ENCODE measurements at regions not wholly inside any gene's neighbourhood (a gene's known extent, or its start where the extent isn't known, plus 50 kb on each side); places are given as distances from the start of the nearest gene placed in this dataset.

DNA sequence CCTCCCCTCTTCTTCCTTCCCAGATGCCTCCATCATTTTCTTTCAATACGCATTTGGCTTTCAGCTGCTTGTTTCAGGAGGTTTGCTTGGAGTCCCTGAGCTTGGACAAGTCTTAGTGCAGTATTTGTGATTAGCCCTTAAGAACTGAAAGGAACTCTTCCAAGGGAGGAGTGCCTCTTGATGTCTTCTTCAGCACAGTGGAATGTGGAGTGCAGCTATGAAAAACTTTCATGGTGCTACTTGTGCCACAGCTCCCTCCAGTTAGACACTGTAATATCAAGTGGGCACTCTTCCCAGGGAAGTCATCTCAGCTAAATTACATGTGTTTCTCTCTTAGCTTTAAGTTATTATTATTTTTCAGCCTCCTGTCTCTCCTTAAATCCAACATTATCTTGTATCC lies 173.1 kb downstream of the NECTIN3 start:
- Mint-ChIP-seq H3K9me3 (peaks cover 18% of the 10 kb centered on the region), H3K36me3 (ENCODE audit: low read depth) (peaks cover 6% of the 10 kb centered on the region), H3K27ac (no peak overlapping the region), H3K27me3 (ENCODE audit: low read depth) (peaks cover 25% of the 10 kb centered on the region), H3K4me3 (no peak overlapping the region), H3K4me1 (ENCODE audit: low read depth) (peaks cover 8% of the 10 kb centered on the region)
- no peak for DNase-seq (ENCODE audit: low spot score)

DNA sequence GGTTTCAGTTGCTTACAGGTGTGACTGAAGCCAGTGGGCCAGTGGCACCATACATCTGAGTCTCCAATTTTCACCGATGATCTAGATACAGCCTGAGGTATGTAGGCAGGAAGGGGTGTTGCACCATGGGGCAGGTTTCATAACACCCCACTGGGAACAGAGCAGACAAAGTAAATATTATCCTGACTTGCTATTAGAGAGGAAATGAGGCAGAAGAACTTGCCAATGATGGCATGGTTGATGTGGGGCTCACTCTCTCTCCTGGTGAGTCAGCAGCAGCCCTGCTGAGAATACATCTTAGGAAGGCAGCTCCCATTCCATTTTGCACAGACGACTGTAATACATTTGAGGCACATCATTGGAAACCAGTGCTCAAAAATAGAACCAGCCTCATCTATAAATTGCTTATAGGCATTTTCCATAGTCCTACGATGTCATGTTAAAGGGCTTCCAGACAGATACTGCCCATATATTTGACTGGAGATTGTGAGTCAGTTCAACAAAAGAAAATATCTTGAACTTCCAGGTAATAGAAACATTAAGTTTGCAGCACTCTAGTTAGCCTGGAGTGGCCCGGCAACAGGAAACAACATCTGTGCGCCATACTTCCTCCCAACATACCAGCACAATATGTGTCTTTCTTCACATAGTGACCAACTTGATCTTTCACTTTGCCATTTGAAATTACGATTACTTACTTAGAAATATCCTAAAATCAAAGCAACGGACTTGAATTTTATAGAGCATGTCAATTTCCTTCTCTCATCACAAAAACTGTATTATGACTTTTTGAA lies 175.5 kb downstream of the NECTIN3 start:
- no peak for DNase-seq (ENCODE audit: low spot score)
- peaks cover 6% of the 10 kb centered on the region for H3K4me1 Mint-ChIP-seq (ENCODE audit: low read depth)

DNA sequence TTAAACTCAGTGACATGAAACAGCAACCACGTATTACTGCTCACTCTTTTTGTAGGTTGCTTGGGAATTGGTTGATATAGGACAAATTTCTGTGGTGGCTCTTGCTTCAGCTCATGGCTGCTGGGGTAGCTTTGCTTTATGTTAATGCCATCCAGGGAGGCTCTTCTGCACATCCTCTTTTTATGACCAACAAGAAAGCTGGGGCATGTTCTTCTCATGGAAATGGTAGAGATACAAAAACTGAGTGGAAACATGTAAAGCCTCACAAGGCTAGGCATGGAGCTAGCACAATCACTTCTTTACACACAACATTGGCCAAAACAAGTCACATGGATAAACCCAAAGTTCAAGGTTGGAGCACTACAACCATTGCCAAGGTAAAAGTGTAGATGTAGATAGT lies 176.8 kb downstream of the NECTIN3 start:
- Mint-ChIP-seq H3K27me3 (ENCODE audit: low read depth) (peaks cover 41% of the 10 kb centered on the region), H3K4me3 (no peak overlapping the region), H3K9me3 (peaks cover 11% of the 10 kb centered on the region), H3K4me1 (ENCODE audit: low read depth) (peaks cover 9% of the 10 kb centered on the region), H3K27ac (no peak overlapping the region), H3K36me3 (ENCODE audit: low read depth) (peaks cover 1% of the 10 kb centered on the region)
- DNase-seq (ENCODE audit: low spot score) = no peak

More for the DNA sequence above, 175.5 kb downstream of the NECTIN3 start:
- Mint-ChIP-seq H3K9me3 (peaks cover 11% of the 10 kb centered on the region), H3K36me3 (ENCODE audit: low read depth) (peaks cover 1% of the 10 kb centered on the region), H3K27ac (no peak overlapping the region), H3K27me3 (ENCODE audit: low read depth) (peaks cover 37% of the 10 kb centered on the region), H3K4me3 (no peak overlapping the region)

DNA sequence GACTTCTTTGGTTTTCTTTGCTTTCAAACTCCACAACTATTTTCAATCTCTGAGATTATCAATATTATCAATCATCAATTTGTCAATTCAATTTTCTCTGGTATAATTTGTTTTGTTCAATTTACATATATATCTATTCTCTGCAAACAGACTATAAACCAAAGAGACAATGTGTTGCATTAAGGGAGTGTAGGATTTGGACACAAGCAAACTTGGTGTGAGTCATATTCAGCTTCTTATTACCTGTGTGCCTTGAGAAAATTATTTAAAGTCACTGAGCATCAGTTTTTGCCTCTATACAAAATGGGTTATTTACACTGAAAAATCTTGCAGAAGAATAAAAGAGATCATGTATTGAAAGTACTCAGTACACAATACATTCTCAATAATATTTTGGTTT lies 177.8 kb downstream of the NECTIN3 start:
- H3K4me3 Mint-ChIP-seq = no peak overlapping the region
- H3K4me1 Mint-ChIP-seq (ENCODE audit: low read depth) = peaks cover 18% of the 10 kb centered on the region

DNA sequence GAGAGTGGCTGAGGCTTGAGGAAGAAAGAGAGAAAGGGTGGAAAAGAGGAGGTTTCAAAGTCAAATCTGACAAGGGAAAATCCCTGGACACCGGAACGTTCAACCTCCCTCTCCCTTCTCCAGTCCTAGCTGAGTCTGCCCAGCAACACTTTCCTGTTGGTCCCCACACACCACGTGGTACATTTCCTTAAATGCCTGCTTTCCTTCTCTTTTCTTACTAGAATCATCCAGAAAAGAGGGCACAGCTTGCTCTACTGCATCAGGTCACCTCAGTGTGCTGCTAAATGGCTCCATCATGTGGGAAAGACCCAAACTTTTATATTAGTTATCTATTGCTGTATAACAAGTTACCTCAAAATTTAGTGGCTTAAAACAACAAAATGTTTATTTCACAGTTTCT lies 181.2 kb downstream of the NECTIN3 start:
- Mint-ChIP-seq H3K4me3 (no peak overlapping the region), H3K27ac (no peak overlapping the region)
- no peak for DNase-seq (ENCODE audit: low spot score)

More for the DNA sequence above, 177.8 kb downstream of the NECTIN3 start:
- Mint-ChIP-seq H3K9me3 (peaks cover 4% of the 10 kb centered on the region), H3K36me3 (ENCODE audit: low read depth) (no peaks in the 10 kb centered on the region), H3K27ac (no peak overlapping the region), H3K27me3 (ENCODE audit: low read depth) (peaks cover 45% of the 10 kb centered on the region)
- DNase-seq (ENCODE audit: low spot score) = no peak

DNA sequence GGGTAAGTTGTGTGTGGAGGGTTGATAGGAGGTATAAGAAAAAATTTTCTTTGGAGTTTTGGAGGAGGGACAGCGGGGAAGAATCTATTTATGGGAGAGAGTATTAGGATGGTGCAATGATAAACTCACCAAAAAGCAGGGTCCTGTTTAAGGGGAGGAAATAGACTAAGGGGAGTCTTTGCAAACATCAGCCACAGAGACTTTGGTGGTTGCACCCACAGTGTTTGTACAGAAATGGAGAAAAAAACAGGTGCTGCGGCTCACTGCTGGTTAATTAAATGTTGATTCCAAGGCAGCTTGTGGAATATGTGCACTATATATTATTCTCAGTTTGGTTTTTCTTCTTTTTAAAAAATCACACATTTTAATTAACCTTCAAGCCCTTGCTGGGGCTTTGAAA lies 182.1 kb downstream of the NECTIN3 start:
- no peak overlapping the region for H3K4me3 Mint-ChIP-seq
- no peak for DNase-seq (ENCODE audit: low spot score)
- H3K27me3 Mint-ChIP-seq (ENCODE audit: low read depth) = peaks cover 55% of the 10 kb centered on the region
- no peaks in the 10 kb centered on the region for H3K9me3 Mint-ChIP-seq
- no peaks in the 10 kb centered on the region for H3K36me3 Mint-ChIP-seq (ENCODE audit: low read depth)
- H3K4me1 Mint-ChIP-seq (ENCODE audit: low read depth) = peaks cover 16% of the 10 kb centered on the region
- H3K27ac Mint-ChIP-seq = no peak overlapping the region

More for the DNA sequence above, 181.2 kb downstream of the NECTIN3 start:
- H3K27me3 Mint-ChIP-seq (ENCODE audit: low read depth) = peaks cover 46% of the 10 kb centered on the region
- peaks cover 16% of the 10 kb centered on the region for H3K4me1 Mint-ChIP-seq (ENCODE audit: low read depth)
- no peaks in the 10 kb centered on the region for H3K36me3 Mint-ChIP-seq (ENCODE audit: low read depth)
- no peaks in the 10 kb centered on the region for H3K9me3 Mint-ChIP-seq

DNA sequence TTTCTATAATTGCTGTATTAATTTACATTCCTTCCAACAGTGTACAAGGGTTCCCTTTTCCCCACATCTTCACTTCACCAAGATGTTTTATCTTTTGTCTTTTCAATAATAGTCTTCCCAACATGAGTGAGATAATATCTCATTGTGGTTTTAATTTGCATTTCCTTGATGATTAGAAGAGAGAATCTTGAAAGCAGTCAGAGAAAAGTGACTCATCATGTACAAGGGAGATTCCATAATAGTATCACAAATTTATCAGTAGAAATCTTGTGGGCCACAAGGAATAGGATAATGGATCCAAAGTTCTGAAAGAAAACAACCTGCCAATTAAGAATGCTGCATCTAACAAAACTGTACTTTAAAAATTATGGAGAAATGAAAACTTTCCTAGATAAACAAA lies 189.3 kb downstream of the NECTIN3 start:
- H3K27me3 Mint-ChIP-seq (ENCODE audit: low read depth) = peaks cover 68% of the 10 kb centered on the region
- H3K36me3 Mint-ChIP-seq (ENCODE audit: low read depth) = peaks cover 5% of the 10 kb centered on the region
- peaks cover 14% of the 10 kb centered on the region for H3K4me1 Mint-ChIP-seq (ENCODE audit: low read depth)
- peaks cover 10% of the 10 kb centered on the region for H3K9me3 Mint-ChIP-seq
- peak overlapping the region; percentile 5 for H3K4me3 Mint-ChIP-seq
- DNase-seq (ENCODE audit: low spot score) = no peak
- H3K27ac Mint-ChIP-seq = no peak overlapping the region

DNA sequence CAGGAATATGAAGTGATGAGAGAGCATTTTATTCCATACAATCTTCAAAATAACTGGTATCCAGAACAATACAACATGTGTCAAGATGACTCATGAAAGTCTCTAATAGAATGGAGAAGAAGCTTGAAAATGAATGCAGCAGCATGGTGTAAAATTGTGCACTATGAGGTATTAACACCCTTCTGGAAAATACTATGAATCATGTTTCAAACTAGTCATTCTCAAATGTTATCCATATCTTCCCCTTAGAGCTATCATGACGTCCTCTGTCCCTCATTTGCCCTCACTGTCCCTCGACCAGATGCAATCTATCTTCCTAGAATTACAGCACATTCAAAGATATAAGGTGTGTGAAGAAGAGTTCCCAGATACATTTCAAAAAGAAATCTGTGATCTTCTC lies 198.2 kb downstream of the NECTIN3 start:
- no peaks in the 10 kb centered on the region for H3K36me3 Mint-ChIP-seq (ENCODE audit: low read depth)
- no peak for DNase-seq (ENCODE audit: low spot score)
- peaks cover 5% of the 10 kb centered on the region for H3K9me3 Mint-ChIP-seq
- H3K4me3 Mint-ChIP-seq = no peak overlapping the region
- H3K4me1 Mint-ChIP-seq (ENCODE audit: low read depth) = no peaks in the 10 kb centered on the region
- H3K27me3 Mint-ChIP-seq (ENCODE audit: low read depth) = peaks cover 19% of the 10 kb centered on the region
- no peak overlapping the region for H3K27ac Mint-ChIP-seq

DNA sequence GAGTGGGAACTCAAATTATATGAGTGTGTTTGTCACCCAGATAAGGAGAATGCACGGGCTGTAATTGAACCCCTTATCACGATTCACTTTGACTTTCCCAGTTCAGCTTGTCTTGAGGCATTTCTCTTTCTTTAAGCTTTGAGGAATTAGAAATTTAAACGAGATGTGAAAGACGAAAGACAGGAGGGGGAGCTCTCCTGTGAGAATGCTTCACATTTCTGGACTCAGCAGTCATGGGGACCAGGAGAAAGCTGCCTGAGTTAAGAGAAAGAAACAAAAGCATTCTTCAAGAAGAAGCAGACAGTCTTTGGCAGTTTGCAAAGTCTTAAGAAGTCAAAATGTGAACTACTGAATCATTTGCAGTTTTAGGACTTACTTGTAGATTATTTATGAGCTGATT lies 205.6 kb downstream of the NECTIN3 start:
- peaks cover 26% of the 10 kb centered on the region for H3K27me3 Mint-ChIP-seq (ENCODE audit: low read depth)
- DNase-seq (ENCODE audit: low spot score) = no peak
- H3K4me1 Mint-ChIP-seq (ENCODE audit: low read depth) = peaks cover 3% of the 10 kb centered on the region
- no peak overlapping the region for H3K4me3 Mint-ChIP-seq
- H3K27ac Mint-ChIP-seq = no peak overlapping the region
- H3K36me3 Mint-ChIP-seq (ENCODE audit: low read depth) = no peaks in the 10 kb centered on the region
- H3K9me3 Mint-ChIP-seq = no peaks in the 10 kb centered on the region

DNA sequence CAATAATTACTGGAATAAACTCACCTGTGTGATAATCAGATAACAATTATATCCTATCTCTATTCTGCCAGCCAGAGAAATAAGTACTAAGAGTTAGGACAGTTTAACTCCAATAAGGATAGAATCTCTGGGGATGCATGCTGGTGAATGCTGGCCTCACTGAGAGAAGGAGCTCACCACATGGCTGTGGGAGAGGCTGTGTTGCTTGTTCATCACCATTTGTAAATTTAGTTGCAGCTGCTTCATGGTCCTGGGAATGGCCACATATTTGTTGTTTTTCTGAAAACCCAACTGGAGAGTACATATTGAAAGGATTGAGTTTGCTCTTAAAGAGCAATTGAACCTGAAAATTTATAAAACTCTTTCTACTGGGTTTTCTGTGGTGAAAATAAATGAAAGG lies 207.3 kb downstream of the NECTIN3 start:
- no peaks in the 10 kb centered on the region for H3K9me3 Mint-ChIP-seq
- no peak for DNase-seq (ENCODE audit: low spot score)
- H3K27ac Mint-ChIP-seq = no peak overlapping the region
- peaks cover 4% of the 10 kb centered on the region for H3K4me1 Mint-ChIP-seq (ENCODE audit: low read depth)
- no peak overlapping the region for H3K4me3 Mint-ChIP-seq
- no peaks in the 10 kb centered on the region for H3K36me3 Mint-ChIP-seq (ENCODE audit: low read depth)
- peaks cover 34% of the 10 kb centered on the region for H3K27me3 Mint-ChIP-seq (ENCODE audit: low read depth)

DNA sequence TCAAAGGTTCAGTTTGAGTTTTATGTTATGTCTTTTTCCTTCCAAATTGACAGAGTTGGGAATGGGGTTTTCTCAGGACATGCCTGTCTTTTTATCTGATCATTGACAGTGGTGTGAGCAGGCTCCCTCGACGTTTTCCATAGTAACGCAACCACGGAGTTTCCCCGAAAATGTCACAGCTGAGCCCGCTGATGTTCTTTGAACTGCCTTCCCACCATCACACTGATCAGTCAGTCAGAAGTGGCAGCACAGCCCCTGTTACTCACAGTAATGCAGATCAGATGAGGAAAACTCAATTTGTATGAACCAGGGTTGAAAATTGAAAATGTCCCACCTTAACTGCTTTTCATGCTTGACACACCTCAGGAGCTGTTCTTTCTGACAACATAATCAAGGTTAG lies 210.4 kb downstream of the NECTIN3 start:
- Mint-ChIP-seq H3K27ac (no peak overlapping the region), H3K4me1 (ENCODE audit: low read depth) (peaks cover 22% of the 10 kb centered on the region), H3K9me3 (no peaks in the 10 kb centered on the region), H3K4me3 (no peak overlapping the region), H3K36me3 (ENCODE audit: low read depth) (no peaks in the 10 kb centered on the region), H3K27me3 (ENCODE audit: low read depth) (peaks cover 22% of the 10 kb centered on the region)
- no peak for DNase-seq (ENCODE audit: low spot score)

DNA sequence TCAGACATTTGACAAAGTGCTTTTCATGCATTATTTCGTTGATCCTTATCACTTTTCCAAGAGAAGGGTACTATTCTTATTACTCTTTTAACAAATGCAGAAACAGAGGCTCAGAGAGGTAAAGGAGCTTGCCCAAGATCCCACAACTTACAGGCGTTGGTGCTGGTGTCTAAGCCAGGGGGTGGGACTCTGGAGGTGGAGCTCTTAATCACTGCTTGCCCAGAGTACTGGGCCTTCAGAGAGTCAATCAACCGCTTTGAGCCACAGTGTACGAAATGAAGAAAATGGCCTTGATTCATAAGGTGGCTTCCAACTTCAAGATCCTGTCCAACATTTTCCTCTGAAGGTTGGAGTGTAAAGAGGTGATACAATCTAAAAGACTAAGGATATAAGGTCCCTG lies 211.5 kb downstream of the NECTIN3 start:
- Mint-ChIP-seq H3K36me3 (ENCODE audit: low read depth) (no peaks in the 10 kb centered on the region), H3K4me3 (no peak overlapping the region), H3K27ac (no peak overlapping the region), H3K4me1 (ENCODE audit: low read depth) (peaks cover 22% of the 10 kb centered on the region), H3K27me3 (ENCODE audit: low read depth) (peaks cover 22% of the 10 kb centered on the region), H3K9me3 (no peaks in the 10 kb centered on the region)
- no peak for DNase-seq (ENCODE audit: low spot score)

DNA sequence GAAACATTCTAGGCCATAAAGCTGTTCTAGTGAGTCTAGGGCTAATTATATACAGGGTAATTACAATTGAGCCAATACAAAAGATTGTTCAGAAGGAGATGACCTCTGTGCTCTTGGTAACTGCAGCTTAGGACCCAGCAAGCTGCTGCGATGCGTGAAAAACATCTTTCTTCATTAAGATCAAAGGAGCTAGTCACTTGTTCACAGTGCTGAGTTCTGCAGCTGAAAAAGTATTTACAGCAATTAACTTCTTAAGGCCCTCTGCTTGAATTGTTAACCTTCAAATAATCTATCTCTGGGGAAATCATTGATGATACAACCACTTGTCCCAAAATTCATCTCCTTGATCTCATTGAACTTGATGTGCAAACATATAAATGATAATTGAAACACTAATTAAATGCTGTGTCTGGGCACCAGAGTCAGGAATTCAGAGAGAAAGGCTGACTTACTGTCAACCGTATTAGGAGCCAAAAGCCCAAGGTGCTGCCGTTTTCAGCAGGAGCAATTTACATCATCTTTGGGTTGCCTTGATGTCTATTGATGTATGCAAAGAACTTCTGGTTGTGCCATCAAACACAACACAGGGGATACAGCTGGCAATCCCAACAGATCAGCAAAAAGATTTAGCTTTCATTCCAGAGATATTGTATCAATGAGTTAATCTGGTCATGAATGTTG lies 213.0 kb downstream of the NECTIN3 start:
- H3K4me3 Mint-ChIP-seq = no peak overlapping the region
- no peak for DNase-seq (ENCODE audit: low spot score)
- H3K36me3 Mint-ChIP-seq (ENCODE audit: low read depth) = no peaks in the 10 kb centered on the region
- H3K27ac Mint-ChIP-seq = no peak overlapping the region
- H3K9me3 Mint-ChIP-seq = no peaks in the 10 kb centered on the region
- peaks cover 28% of the 10 kb centered on the region for H3K27me3 Mint-ChIP-seq (ENCODE audit: low read depth)
- H3K4me1 Mint-ChIP-seq (ENCODE audit: low read depth) = peaks cover 21% of the 10 kb centered on the region

DNA sequence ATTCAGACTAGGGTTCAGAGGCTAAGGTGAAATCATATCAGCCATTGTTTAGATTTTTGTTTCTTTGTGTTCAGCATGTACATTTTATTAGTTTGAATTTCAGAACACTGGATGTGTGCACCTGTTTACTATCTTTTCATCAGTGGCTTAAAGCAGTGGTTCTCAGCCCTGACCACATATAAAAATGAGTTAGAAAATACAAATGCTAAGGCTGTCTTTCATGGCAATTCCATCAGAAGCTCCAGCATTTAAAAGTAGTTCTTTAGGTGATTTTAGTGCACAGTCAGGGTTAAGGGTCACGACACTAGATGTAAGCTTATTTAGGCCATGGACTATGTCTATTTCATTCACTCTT lies 213.5 kb downstream of the NECTIN3 start:
- no peaks in the 10 kb centered on the region for H3K9me3 Mint-ChIP-seq
- DNase-seq (ENCODE audit: low spot score) = no peak
- H3K27ac Mint-ChIP-seq = no peak overlapping the region
- no peaks in the 10 kb centered on the region for H3K36me3 Mint-ChIP-seq (ENCODE audit: low read depth)
- H3K27me3 Mint-ChIP-seq (ENCODE audit: low read depth) = peaks cover 27% of the 10 kb centered on the region
- H3K4me1 Mint-ChIP-seq (ENCODE audit: low read depth) = peaks cover 21% of the 10 kb centered on the region
- H3K4me3 Mint-ChIP-seq = no peak overlapping the region
